ENCODE measurements at regions not wholly inside any gene's neighbourhood (a gene's known extent, or its start where the extent isn't known, plus 50 kb on each side); places are given as distances from the start of the nearest gene placed in this dataset.

DNA sequence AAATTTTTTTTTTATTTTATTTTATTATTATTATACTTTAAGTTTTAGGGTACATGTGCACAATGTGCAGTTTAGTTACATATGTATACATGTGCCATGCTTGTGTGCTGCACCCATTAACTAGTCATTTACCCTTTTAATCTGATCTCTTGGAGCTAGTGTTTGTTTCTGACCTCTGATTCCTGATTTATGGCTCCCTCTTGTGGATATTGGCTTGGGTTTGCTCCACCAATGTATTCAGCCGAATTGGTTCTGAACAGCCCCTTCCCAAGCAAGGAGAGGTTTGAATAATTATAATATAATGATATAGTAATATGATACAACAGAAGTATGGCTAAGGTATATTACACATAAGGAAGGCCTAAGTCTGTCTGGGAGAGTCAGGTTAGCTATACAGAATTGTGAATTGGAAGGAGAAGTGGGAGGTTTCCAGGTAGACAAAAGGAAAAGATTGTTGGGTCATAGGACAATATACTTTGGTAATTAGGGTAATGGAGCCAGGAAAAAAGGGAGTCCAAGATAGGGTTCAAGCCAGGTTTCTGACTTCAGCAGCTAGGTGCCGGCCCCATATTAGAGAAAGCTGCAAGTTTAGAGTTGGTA lies 53.1 kb upstream of the HMCN1 start:
- H3K4me3 ChIP-seq (ENCODE audit: low read depth, low read length), result no peak overlapping the region
- TF ChIP-seq, protein P1, sequence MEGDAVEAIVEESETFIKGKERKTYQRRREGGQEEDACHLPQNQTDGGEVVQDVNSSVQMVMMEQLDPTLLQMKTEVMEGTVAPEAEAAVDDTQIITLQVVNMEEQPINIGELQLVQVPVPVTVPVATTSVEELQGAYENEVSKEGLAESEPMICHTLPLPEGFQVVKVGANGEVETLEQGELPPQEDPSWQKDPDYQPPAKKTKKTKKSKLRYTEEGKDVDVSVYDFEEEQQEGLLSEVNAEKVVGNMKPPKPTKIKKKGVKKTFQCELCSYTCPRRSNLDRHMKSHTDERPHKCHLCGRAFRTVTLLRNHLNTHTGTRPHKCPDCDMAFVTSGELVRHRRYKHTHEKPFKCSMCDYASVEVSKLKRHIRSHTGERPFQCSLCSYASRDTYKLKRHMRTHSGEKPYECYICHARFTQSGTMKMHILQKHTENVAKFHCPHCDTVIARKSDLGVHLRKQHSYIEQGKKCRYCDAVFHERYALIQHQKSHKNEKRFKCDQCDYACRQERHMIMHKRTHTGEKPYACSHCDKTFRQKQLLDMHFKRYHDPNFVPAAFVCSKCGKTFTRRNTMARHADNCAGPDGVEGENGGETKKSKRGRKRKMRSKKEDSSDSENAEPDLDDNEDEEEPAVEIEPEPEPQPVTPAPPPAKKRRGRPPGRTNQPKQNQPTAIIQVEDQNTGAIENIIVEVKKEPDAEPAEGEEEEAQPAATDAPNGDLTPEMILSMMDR (IDR thresholded peaks at IDR 0.05; ENCODE audit: insufficient read depth, low read depth, low read length, missing control alignments), result peak; percentile 50
- DNase-seq (ENCODE audit: low read depth), result peak; percentile 60

DNA sequence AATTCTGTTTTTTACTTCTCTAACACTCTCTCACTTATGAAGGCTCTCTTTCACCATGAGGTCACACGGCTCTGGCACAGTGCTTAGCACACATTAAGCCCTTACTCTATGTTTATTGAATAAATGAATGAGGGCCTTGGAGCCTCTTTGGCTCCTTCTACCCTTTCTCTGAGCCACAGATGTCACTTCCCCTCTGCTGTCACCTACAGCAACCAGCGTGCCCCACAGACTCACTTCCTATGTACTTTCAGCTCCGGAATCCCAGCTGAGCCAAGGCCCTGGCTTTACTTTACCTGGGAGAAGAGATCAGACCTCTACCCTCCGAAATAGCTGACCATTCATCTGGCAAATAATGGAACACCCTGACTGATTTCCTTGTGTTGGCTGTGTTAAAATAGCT lies 53.7 kb upstream of the HMCN1 start:
- peak; percentile 6 for DNase-seq (ENCODE audit: low read depth)
- TF ChIP-seq, protein P1 (IDR thresholded peaks at IDR 0.05; ENCODE audit: insufficient read depth, low read depth, low read length, missing control alignments), result no peak
- H3K4me3 ChIP-seq (ENCODE audit: low read depth, low read length), result no peak overlapping the region

DNA sequence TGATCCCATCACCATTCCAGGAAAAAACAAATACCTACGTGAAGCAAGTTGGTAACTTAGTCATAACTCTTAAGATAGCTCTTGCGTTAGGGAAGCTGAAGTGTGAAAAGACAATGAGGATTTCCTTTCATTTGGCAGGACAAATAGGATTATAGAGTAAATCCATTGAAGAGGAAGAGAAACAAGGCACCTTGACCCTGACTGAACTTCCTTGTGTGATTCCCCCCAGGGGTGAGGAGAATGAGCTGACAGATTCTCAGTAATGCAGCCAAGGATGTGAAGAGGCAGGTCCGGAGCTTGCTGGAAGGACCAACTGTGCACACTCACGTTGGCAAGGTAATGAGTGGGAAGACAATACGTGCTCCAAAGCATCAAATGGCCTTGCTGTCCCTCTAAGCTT lies 55.0 kb upstream of the HMCN1 start:
- no peak for DNase-seq (ENCODE audit: low read depth)
- TF ChIP-seq, protein P1 (IDR thresholded peaks at IDR 0.05; ENCODE audit: insufficient read depth, low read depth, low read length, missing control alignments), result no peak
- H3K4me3 ChIP-seq (ENCODE audit: low read depth, low read length), result no peak overlapping the region

DNA sequence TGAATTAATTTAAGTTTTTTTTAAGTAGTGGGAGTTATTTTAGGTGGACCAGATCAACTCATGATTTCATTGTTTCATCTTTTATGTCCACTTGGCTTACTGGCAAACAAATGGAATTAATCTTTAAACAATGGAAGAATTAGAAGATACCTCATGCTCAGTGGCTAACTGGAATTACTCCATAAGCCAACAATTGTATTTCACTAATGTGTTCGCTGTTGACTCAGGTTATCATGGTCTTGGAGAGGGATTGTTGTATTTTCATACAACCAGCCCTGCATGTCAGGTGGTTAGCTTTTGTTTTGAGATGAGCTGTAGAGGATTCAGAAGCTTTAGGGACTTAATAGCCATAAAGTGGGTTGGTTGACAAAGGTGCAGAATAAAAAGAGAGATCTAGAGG lies 57.2 kb upstream of the HMCN1 start:
- DNase-seq (ENCODE audit: low read depth), result no peak
- TF ChIP-seq, protein P1 (IDR thresholded peaks at IDR 0.05; ENCODE audit: insufficient read depth, low read depth, low read length, missing control alignments), result no peak
- no peak overlapping the region for H3K4me3 ChIP-seq (ENCODE audit: low read depth, low read length)

DNA sequence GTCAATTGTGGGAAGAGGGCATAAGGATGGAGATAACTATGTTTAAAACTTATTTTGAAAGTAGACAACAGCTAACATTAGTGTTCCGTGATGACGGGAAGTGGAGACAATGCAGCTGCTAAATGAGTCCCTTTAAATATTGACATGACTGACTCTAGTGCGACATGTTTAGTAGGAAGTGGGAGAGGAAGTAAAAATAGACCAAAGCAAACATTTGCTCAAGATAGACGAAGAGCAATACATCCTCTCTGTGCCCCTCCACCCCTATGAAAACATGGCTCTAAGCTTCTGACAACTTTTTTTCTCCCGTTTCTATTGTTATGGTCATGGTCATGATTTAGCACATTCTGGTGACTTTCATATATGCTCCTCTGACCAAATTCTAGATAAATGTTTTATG lies 60.0 kb upstream of the HMCN1 start:
- peak; percentile 38 for DNase-seq (ENCODE audit: low read depth)
- TF ChIP-seq, protein P1 (IDR thresholded peaks at IDR 0.05; ENCODE audit: insufficient read depth, low read depth, low read length, missing control alignments), result no peak
- H3K4me3 ChIP-seq (ENCODE audit: low read depth, low read length), result no peak overlapping the region

DNA sequence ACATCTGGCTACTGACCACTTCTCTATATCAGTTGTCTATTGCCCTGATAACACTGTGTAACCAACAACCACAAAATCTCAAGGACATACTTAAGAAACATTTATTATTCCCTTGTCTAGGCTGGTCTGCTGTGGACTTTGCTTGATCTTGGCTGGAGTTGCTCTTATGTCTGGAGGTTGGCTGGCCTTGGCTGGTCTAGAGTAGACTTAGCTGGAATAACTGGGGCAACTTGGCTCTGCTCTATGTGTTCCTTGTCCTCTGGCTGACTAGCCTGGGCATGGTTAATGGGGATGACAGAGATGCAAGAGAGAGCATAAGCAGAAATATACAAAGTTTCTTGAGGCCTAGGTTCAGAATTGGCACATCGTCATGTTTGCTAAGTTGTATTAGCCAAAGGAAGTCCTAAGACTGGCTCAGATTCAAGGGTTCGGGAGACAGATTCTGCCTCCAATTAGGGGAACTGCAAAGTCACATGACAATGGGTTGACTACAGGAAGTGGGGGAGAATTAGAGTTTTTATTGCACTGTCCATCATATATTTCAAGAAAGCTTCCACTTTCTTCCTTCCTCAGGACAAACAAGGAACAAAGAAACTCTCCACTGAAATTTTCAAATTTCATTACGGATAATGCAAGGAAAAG lies 61.4 kb upstream of the HMCN1 start:
- TF ChIP-seq, protein P1 (IDR thresholded peaks at IDR 0.05; ENCODE audit: insufficient read depth, low read depth, low read length, missing control alignments), result no peak
- no peak overlapping the region for H3K4me3 ChIP-seq (ENCODE audit: low read depth, low read length)
- DNase-seq (ENCODE audit: low read depth), result no peak

DNA sequence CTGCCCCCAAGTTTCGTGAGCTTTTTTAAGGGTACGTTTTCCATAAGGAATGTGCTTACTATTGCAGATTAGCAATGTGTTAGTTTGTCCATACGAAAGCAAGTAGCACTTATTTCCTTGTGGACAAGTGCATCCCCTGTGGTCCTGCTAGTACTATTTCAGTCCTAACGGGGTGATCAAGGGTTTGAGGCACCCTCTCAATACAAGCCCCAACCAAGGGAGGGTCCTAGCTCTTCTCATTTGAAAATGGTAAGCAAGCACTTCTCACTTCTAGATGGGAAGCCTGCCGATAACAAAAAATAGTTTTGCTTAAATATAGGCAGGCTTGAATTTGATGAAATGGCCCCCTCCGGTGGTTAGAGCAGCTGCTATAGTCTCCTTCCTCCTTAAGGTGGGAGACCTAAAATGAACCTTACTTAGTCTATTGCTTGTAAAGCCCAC lies 64.0 kb upstream of the HMCN1 start:
- TF ChIP-seq, protein P1 (IDR thresholded peaks at IDR 0.05; ENCODE audit: insufficient read depth, low read depth, low read length, missing control alignments), result peak; percentile 49
- peak; percentile 56 for DNase-seq (ENCODE audit: low read depth)
- H3K4me3 ChIP-seq (ENCODE audit: low read depth, low read length), result no peak overlapping the region

All from GM12865 (cell line).